ENCODE measurements at regions not wholly inside any gene's neighbourhood (a gene's known extent, or its start where the extent isn't known, plus 50 kb on each side); places are given as distances from the start of the nearest gene placed in this dataset.

- TF ChIP-seq, protein P1, sequence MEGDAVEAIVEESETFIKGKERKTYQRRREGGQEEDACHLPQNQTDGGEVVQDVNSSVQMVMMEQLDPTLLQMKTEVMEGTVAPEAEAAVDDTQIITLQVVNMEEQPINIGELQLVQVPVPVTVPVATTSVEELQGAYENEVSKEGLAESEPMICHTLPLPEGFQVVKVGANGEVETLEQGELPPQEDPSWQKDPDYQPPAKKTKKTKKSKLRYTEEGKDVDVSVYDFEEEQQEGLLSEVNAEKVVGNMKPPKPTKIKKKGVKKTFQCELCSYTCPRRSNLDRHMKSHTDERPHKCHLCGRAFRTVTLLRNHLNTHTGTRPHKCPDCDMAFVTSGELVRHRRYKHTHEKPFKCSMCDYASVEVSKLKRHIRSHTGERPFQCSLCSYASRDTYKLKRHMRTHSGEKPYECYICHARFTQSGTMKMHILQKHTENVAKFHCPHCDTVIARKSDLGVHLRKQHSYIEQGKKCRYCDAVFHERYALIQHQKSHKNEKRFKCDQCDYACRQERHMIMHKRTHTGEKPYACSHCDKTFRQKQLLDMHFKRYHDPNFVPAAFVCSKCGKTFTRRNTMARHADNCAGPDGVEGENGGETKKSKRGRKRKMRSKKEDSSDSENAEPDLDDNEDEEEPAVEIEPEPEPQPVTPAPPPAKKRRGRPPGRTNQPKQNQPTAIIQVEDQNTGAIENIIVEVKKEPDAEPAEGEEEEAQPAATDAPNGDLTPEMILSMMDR (IDR thresholded peaks at IDR 0.05), result no peak
- no peak for TF ChIP-seq POLR2AphosphoS5 (IDR thresholded peaks at IDR 0.05)
- TF ChIP-seq POLR2A (IDR thresholded peaks at IDR 0.05), result no peak
- no peak for TF ChIP-seq EP300 (IDR thresholded peaks at IDR 0.05)
Observed at GRCh38 chr5:33091571-33092363, 349.0 kb upstream of the TARS1 start.

Data from stomach (tissue), 4 donors.